Mesendoderm (in vitro differentiated cells): ENCODE measurements at regions not wholly inside any gene's neighbourhood (a gene's known extent, or its start where the extent isn't known, plus 50 kb on each side); places are given as distances from the start of the nearest gene placed in this dataset.

Experiments used
- DNase-seq: peaks from one replicate; pipeline ENCODE4 v3.0.0; 2013
- H2AK5ac ChIP-seq: 2 replicates; pipeline ENCODE4 v1.6.1; 2013; ENCODE audit warnings: low read length, inconsistent platforms
- H2BK120ac ChIP-seq: 2 replicates; pipeline ENCODE4 v1.6.1; 2013; ENCODE audit warnings: low read depth, mild to moderate bottlenecking, low read length, moderate library complexity, mixed read lengths
- H2BK15ac ChIP-seq: replicated peaks from 2 replicates; pipeline ENCODE4 v1.6.1; 2013; ENCODE audit warnings: low read depth, mild to moderate bottlenecking, moderate library complexity
- H2BK5ac ChIP-seq: 2 replicates; pipeline ENCODE4 v1.6.1; 2013; ENCODE audit warnings: low read length, inconsistent platforms
- H3K18ac ChIP-seq: 2 replicates; pipeline ENCODE4 v1.6.1; 2013; ENCODE audit warnings: mild to moderate bottlenecking, low read length, mixed read lengths
- H3K23ac ChIP-seq: one replicate; pipeline ENCODE4 v1.6.1; 2013; ENCODE audit warnings: low read length
- H3K27ac ChIP-seq: 2 replicates; pipeline ENCODE4 v1.5.1; 2013; ENCODE audit warnings: low read depth, mild to moderate bottlenecking, inconsistent platforms, low read length, moderate library complexity
- H3K27me3 ChIP-seq: 2 replicates; pipeline ENCODE4 v1.6.1; 2013; ENCODE audit warnings: low read length, control low read depth, mild to moderate bottlenecking, inconsistent platforms; ENCODE audit not compliant: insufficient read depth, poor library complexity
- H3K36me3 ChIP-seq: 2 replicates; pipeline ENCODE4 v1.6.1; 2013; ENCODE audit warnings: low read length, inconsistent platforms; ENCODE audit not compliant: control insufficient read depth, insufficient read depth
- H3K4ac ChIP-seq: one replicate; pipeline ENCODE4 v1.6.1; 2013; ENCODE audit warnings: low read depth, mild to moderate bottlenecking, low read length, moderate library complexity
- H3K4me1 ChIP-seq: 2 replicates; pipeline ENCODE4 v1.6.1; 2013; ENCODE audit warnings: low read depth, low read length, inconsistent platforms; ENCODE audit not compliant: control insufficient read depth
- H3K4me2 ChIP-seq: 2 replicates; pipeline ENCODE4 v1.6.1; 2013; ENCODE audit warnings: low read length
- H3K4me3 ChIP-seq: 2 replicates; pipeline ENCODE4 v1.5.1; 2013; ENCODE audit warnings: mild to moderate bottlenecking, low read length
- H3K56ac ChIP-seq: one replicate; pipeline ENCODE4 v1.6.1; 2013; ENCODE audit warnings: low read length
- H3K79me1 ChIP-seq: 2 replicates; pipeline ENCODE4 v1.6.1; 2013; ENCODE audit warnings: low read length, inconsistent platforms
- H3K79me2 ChIP-seq: 2 replicates; pipeline ENCODE4 v1.6.1; 2013; ENCODE audit warnings: mild to moderate bottlenecking, low read length; ENCODE audit not compliant: control insufficient read depth, insufficient read depth
- H3K9ac ChIP-seq: 2 replicates; pipeline ENCODE4 v1.6.1; 2013; ENCODE audit warnings: low read length, inconsistent platforms
- H4K5ac ChIP-seq: one replicate; pipeline ENCODE4 v1.6.1; 2013; ENCODE audit warnings: low read length
- H4K8ac ChIP-seq: one replicate; pipeline ENCODE4 v1.6.1; 2013; ENCODE audit warnings: low read depth, mild to moderate bottlenecking, control low read depth, low read length, moderate library complexity
- WGBS: extraction: QIAGEN DNeasy Blood & Tissue Kit; methylation state at CpG from one replicate; pipeline ENCODE4 v1.1.7; 2013; ENCODE audit warnings: low lambda C conversion rate, missing lambda C conversion rate; ENCODE audit not compliant: insufficient coverage; ENCODE audit errors: extremely low coverage; 5-methylcytosine and 5-hydroxymethylcytosine counted together

GRCh38 chr10:43821103-43821502 is 172.4 kb upstream of the ZNF32 start:
- no peak overlapping the region for H3K27ac ChIP-seq
- H3K36me3 ChIP-seq = no peaks in the 10 kb centered on the region
- no peak overlapping the region for H3K4me3 ChIP-seq
- no peaks in the 10 kb centered on the region for H3K27me3 ChIP-seq
- no peaks in the 10 kb centered on the region for H3K4me1 ChIP-seq
- H4K5ac ChIP-seq = no peak overlapping the region
- H4K8ac ChIP-seq = no peak overlapping the region
- H2AK5ac ChIP-seq = no peak overlapping the region
- no peak overlapping the region for H3K4me2 ChIP-seq
- H3K79me2 ChIP-seq = no peaks in the 10 kb centered on the region
- H2BK5ac ChIP-seq = no peak overlapping the region
- H3K23ac ChIP-seq = no peak overlapping the region
- no peak for DNase-seq
- no CpG with 5 or more reads among the region's 2 CpGs for WGBS
- H2BK120ac ChIP-seq = no peak overlapping the region
- H3K18ac ChIP-seq = no peak overlapping the region
- H2BK15ac ChIP-seq = no peak overlapping the region
- no peak overlapping the region for H3K4ac ChIP-seq
- H3K79me1 ChIP-seq = no peaks in the 10 kb centered on the region
- H3K9ac ChIP-seq = no peak overlapping the region
- no peak overlapping the region for H3K56ac ChIP-seq

GRCh38 chr10:43820663-43821062 is 172.0 kb upstream of the ZNF32 start:
- H4K8ac ChIP-seq = no peak overlapping the region
- H3K18ac ChIP-seq = no peak overlapping the region
- H2AK5ac ChIP-seq = no peak overlapping the region
- WGBS = no CpG with 5 or more reads among the region's 3 CpGs
- H4K5ac ChIP-seq = no peak overlapping the region
- no peak overlapping the region for H3K4me3 ChIP-seq
- no peak overlapping the region for H3K9ac ChIP-seq
- no peak for DNase-seq
- H3K4ac ChIP-seq = no peak overlapping the region
- H3K27ac ChIP-seq = no peak overlapping the region
- H2BK5ac ChIP-seq = no peak overlapping the region
- H3K4me2 ChIP-seq = no peak overlapping the region
- no peaks in the 10 kb centered on the region for H3K36me3 ChIP-seq
- no peaks in the 10 kb centered on the region for H3K79me2 ChIP-seq
- H3K23ac ChIP-seq = no peak overlapping the region
- no peaks in the 10 kb centered on the region for H3K79me1 ChIP-seq
- H3K4me1 ChIP-seq = no peaks in the 10 kb centered on the region
- H2BK120ac ChIP-seq = no peak overlapping the region
- no peaks in the 10 kb centered on the region for H3K27me3 ChIP-seq
- no peak overlapping the region for H3K56ac ChIP-seq
- no peak overlapping the region for H2BK15ac ChIP-seq

GRCh38 chr10:43819464-43820230 is 171.0 kb upstream of the ZNF32 start:
- no peaks in the 10 kb centered on the region for H3K27me3 ChIP-seq
- no peak overlapping the region for H3K23ac ChIP-seq
- H2AK5ac ChIP-seq = no peak overlapping the region
- H4K8ac ChIP-seq = no peak overlapping the region
- no peaks in the 10 kb centered on the region for H3K79me2 ChIP-seq
- no peak overlapping the region for H2BK15ac ChIP-seq
- H3K4me3 ChIP-seq = no peak overlapping the region
- H3K4me2 ChIP-seq = no peak overlapping the region
- no peak overlapping the region for H3K4ac ChIP-seq
- DNase-seq = no peak
- no peak overlapping the region for H4K5ac ChIP-seq
- no peak overlapping the region for H3K27ac ChIP-seq
- no peak overlapping the region for H2BK120ac ChIP-seq
- H2BK5ac ChIP-seq = no peak overlapping the region
- H3K9ac ChIP-seq = no peak overlapping the region
- WGBS = no CpG with 5 or more reads among the region's 22 CpGs
- H3K56ac ChIP-seq = no peak overlapping the region
- H3K18ac ChIP-seq = no peak overlapping the region
- no peaks in the 10 kb centered on the region for H3K36me3 ChIP-seq
- H3K79me1 ChIP-seq = no peaks in the 10 kb centered on the region
- no peaks in the 10 kb centered on the region for H3K4me1 ChIP-seq

GRCh38 chr10:43818687-43819086 is 170.0 kb upstream of the ZNF32 start:
- Histone ChIP-seq H3K9ac (no peak overlapping the region), H3K23ac (no peak overlapping the region), H2BK5ac (no peak overlapping the region), H3K27me3 (no peaks in the 10 kb centered on the region), H3K18ac (no peak overlapping the region), H3K27ac (no peak overlapping the region), H2AK5ac (no peak overlapping the region), H2BK120ac (no peak overlapping the region), H3K79me2 (no peaks in the 10 kb centered on the region), H3K4me2 (no peak overlapping the region), H4K5ac (no peak overlapping the region), H2BK15ac (no peak overlapping the region), H3K36me3 (no peaks in the 10 kb centered on the region), H3K79me1 (no peaks in the 10 kb centered on the region), H3K4me3 (no peak overlapping the region), H3K4ac (no peak overlapping the region), H3K4me1 (no peaks in the 10 kb centered on the region), H4K8ac (no peak overlapping the region), H3K56ac (no peak overlapping the region)
- WGBS = no CpG with 5 or more reads among the region's 4 CpGs
- DNase-seq = no peak

GRCh38 chr10:43817368-43817767 is 168.7 kb upstream of the ZNF32 start:
- H3K27ac ChIP-seq = no peak overlapping the region
- H3K36me3 ChIP-seq = no peaks in the 10 kb centered on the region
- no peak overlapping the region for H3K23ac ChIP-seq
- H3K4ac ChIP-seq = no peak overlapping the region
- no peak overlapping the region for H3K18ac ChIP-seq
- H3K79me2 ChIP-seq = no peaks in the 10 kb centered on the region
- no peak overlapping the region for H2BK120ac ChIP-seq
- no peak overlapping the region for H2BK15ac ChIP-seq
- H3K4me1 ChIP-seq = no peaks in the 10 kb centered on the region
- no peak overlapping the region for H2AK5ac ChIP-seq
- H4K8ac ChIP-seq = no peak overlapping the region
- H4K5ac ChIP-seq = no peak overlapping the region
- H2BK5ac ChIP-seq = no peak overlapping the region
- no peaks in the 10 kb centered on the region for H3K79me1 ChIP-seq
- no CpG with 5 or more reads among the region's 4 CpGs for WGBS
- DNase-seq = no peak
- H3K4me3 ChIP-seq = no peak overlapping the region
- H3K4me2 ChIP-seq = no peak overlapping the region
- H3K9ac ChIP-seq = no peak overlapping the region
- H3K56ac ChIP-seq = no peak overlapping the region
- no peaks in the 10 kb centered on the region for H3K27me3 ChIP-seq
